ENCODE measurements at regions not wholly inside any gene's neighbourhood (a gene's known extent, or its start where the extent isn't known, plus 50 kb on each side); places are given as distances from the start of the nearest gene placed in this dataset.

DNA sequence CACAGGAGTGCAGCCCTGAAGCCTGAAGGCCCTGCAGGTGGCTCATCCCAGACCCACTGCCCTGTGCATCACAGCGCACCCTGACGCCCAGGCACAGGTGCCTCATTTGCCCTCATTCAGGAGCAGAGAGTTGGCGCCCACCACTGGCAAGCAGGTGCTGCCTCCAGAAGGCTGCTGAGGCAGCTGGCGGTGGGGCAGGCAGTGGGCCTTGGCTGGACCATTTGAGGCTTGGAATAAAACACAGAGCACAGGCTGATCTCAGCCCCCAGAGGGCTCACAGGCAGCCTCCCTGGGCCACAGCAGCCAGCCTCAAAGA is 1151.9 kb downstream of the BRD1 start:
- no peak overlapping the region for H3K4me3 Mint-ChIP-seq
- H3K4me1 Mint-ChIP-seq (ENCODE audit: low read depth): no peaks in the 10 kb centered on the region
- DNase-seq: no peak
- TF ChIP-seq, protein P1, sequence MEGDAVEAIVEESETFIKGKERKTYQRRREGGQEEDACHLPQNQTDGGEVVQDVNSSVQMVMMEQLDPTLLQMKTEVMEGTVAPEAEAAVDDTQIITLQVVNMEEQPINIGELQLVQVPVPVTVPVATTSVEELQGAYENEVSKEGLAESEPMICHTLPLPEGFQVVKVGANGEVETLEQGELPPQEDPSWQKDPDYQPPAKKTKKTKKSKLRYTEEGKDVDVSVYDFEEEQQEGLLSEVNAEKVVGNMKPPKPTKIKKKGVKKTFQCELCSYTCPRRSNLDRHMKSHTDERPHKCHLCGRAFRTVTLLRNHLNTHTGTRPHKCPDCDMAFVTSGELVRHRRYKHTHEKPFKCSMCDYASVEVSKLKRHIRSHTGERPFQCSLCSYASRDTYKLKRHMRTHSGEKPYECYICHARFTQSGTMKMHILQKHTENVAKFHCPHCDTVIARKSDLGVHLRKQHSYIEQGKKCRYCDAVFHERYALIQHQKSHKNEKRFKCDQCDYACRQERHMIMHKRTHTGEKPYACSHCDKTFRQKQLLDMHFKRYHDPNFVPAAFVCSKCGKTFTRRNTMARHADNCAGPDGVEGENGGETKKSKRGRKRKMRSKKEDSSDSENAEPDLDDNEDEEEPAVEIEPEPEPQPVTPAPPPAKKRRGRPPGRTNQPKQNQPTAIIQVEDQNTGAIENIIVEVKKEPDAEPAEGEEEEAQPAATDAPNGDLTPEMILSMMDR (IDR thresholded peaks at IDR 0.05): no peak
- H3K9me3 Mint-ChIP-seq: peaks cover 75% of the 10 kb centered on the region
- peaks cover 6% of the 10 kb centered on the region; the same call in 1 of the 2 replicates for H3K27me3 Mint-ChIP-seq (ENCODE audit: insufficient read depth)
- H3K36me3 Mint-ChIP-seq (ENCODE audit: low read depth): peaks cover under 1% of the 10 kb centered on the region; the same call in 1 of the 2 replicates
- H3K27ac Mint-ChIP-seq: no peak overlapping the region

DNA sequence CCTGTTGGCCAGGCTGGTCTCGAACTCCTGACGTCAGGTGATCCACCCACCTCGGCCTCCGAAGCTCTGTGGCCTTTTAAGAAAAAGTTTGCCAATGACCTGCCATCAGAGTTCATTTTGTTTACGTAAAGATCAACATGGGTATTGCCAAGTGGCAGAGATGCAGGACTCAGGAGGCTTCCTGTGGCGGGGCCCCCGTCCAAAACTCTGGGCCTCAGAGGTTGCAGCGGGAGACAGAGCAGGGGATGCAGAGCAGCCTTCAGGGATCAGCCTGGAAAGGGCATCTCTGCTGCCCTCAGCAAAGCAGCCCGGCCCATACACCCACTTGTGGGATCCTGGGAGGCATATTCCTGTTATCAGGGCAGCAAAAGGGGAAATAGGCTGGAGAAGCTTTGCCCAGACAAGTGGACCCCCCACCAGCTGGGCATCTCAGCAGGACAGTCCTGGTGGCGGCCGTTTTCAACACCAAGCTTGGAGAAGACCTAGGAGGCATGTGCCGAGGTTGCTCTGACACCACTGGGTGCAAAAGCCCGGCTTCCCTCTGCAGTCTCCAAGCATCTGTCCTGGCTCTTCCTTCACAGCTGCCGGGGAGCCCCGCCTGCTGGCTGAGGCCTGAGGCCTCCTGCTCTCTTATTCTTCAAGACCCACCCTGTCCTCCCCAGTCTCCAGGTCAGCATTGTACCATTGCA is 1152.4 kb downstream of the BRD1 start:
- TF ChIP-seq, protein P1 (IDR thresholded peaks at IDR 0.05): no peak
- H3K36me3 Mint-ChIP-seq (ENCODE audit: low read depth): peaks cover 4% of the 10 kb centered on the region; the same call in 1 of the 2 replicates
- no peak overlapping the region for H3K4me3 Mint-ChIP-seq
- H3K27me3 Mint-ChIP-seq (ENCODE audit: insufficient read depth): peaks cover 6% of the 10 kb centered on the region; the same call in 1 of the 2 replicates
- no peaks in the 10 kb centered on the region for H3K4me1 Mint-ChIP-seq (ENCODE audit: low read depth)
- no peak for DNase-seq
- no peak overlapping the region for H3K27ac Mint-ChIP-seq
- peaks cover 80% of the 10 kb centered on the region for H3K9me3 Mint-ChIP-seq

DNA sequence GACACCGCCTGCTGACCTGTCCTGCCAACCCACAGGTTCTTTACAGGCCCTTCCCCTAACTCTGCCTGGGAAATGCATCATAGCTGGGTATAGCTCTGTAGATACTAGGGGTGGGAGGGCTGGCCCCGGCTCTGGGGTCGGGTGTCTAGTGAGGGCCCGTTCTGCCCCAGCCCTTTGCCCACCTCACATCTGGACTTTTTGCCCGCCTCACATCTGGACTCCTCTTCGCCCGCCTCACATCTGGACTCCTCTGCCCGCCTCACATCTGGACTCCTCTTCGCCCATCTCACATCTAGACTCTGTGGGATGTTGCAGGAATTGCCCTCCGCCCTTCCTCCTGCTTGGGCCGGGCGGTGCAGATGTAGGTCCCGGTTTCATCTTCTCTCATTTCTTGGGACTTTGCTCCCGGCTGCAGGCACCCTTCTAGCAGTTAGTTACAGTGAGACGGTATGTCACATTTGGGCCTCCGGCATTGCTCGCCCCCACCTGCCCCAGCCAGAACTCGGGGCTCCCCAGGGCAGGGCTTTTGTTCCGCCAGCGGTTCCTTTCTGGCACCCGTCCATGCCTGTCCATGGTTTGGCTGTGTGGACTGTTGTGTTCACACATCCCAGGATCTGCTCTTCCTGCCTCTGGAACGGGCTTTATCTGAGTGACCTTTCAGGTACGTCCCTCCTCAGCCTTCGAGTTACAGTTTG is 1153.7 kb downstream of the BRD1 start:
- Mint-ChIP-seq H3K4me1 (ENCODE audit: low read depth) (no peaks in the 10 kb centered on the region), H3K9me3 (peaks cover 76% of the 10 kb centered on the region), H3K27ac (no peak overlapping the region), H3K4me3 (no peak overlapping the region), H3K36me3 (ENCODE audit: low read depth) (peaks cover 4% of the 10 kb centered on the region; the same call in 1 of the 2 replicates), H3K27me3 (ENCODE audit: insufficient read depth) (peaks cover 6% of the 10 kb centered on the region; the same call in 1 of the 2 replicates)
- TF ChIP-seq, protein P1 (IDR thresholded peaks at IDR 0.05): no peak
- DNase-seq: no peak

DNA sequence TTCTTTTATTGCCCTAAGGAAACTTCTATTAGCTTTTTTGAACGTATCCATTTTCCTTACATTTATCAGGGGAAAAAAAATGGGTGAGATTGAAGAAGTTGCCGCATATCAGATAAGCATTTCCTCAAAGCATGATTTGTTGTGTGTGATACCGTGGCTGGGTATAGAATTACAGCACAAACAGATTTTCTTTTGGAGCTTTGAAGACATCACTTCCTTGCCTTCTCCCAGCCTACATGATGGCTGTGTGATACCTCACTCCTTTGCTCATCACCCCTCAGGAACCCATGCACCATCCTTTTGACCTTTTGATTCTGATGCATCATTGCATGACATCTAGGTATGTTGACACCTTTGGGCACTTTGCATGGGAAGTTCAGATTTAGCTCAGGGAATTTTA is 1155.3 kb downstream of the BRD1 start:
- no peak for DNase-seq
- Mint-ChIP-seq H3K4me1 (ENCODE audit: low read depth) (no peaks in the 10 kb centered on the region), H3K4me3 (no peak overlapping the region), H3K36me3 (ENCODE audit: low read depth) (peaks cover 4% of the 10 kb centered on the region; the same call in 1 of the 2 replicates), H3K27ac (no peak overlapping the region), H3K9me3 (peaks cover 61% of the 10 kb centered on the region), H3K27me3 (ENCODE audit: insufficient read depth) (peaks cover 6% of the 10 kb centered on the region; the same call in 1 of the 2 replicates)
- TF ChIP-seq, protein P1 (IDR thresholded peaks at IDR 0.05): no peak

DNA sequence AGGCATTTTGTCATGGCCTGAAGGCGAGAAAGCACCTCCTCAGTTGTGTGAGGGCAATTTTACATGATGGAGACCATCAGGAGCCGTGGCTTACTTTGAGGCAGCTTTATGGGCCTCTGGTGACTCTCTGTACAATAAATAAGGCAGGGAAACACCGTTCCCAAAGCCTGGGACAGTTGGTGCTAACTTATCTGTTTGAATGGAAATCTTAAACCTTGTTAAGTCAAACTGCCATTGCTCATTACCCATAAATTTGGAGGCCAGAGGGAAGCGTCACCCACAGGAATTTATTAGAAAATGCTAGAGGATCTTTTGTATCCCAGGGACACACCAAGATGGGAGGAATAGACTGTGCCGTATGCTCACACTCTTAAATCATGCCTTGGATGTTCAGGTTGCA is 1156.9 kb downstream of the BRD1 start:
- H3K27ac Mint-ChIP-seq: no peak overlapping the region
- TF ChIP-seq, protein P1 (IDR thresholded peaks at IDR 0.05): no peak
- DNase-seq: no peak
- H3K36me3 Mint-ChIP-seq (ENCODE audit: low read depth): peaks cover 4% of the 10 kb centered on the region; the same call in 1 of the 2 replicates
- H3K4me1 Mint-ChIP-seq (ENCODE audit: low read depth): no peaks in the 10 kb centered on the region
- peaks cover 58% of the 10 kb centered on the region for H3K9me3 Mint-ChIP-seq
- H3K4me3 Mint-ChIP-seq: no peak overlapping the region
- peaks cover 6% of the 10 kb centered on the region; the same call in 1 of the 2 replicates for H3K27me3 Mint-ChIP-seq (ENCODE audit: insufficient read depth)
